K562 (cell line): ENCODE measurements at regions not wholly inside any gene's neighbourhood (a gene's known extent, or its start where the extent isn't known, plus 50 kb on each side); places are given as distances from the start of the nearest gene placed in this dataset.

ENCODE experiments used
- ATAC-seq: fragments of 200-7000 bp; cut with Tn5 transposase; 3 replicates; pipeline ENCODE4 v1.9.1; 2020; ENCODE audit warnings: moderate library complexity
- BruUV-seq: library from RNA; stranded (reverse); fragments of 400-500 nt; replicated peaks from 2 replicates; lab custom pipeline; 2021; lab: Mats Ljungman, UMichigan
- CTCF ChIA-PET: fragments of 300-600 bp; formaldehyde crosslinking; extraction: SDS; loops from one replicate; lab custom pipeline; 2021; ENCODE audit warnings: low intra/inter-chr PET ratio; lab: Yijun Ruan, JAX
- POLR2A ChIA-PET: fragments of 300-600, 350-650 bp; sonication (Branson Sonifier 250); formaldehyde crosslinking; extraction: SDS; loops from one replicate; lab custom pipeline; 2021; ENCODE audit warnings: antibody characterized with exemption, inconsistent platforms; lab: Yijun Ruan, JAX
- DNase-seq, 4 experiments: peaks; one replicate each; pipeline versions ENCODE4 v3.0.0 to v3.0.0-alpha.2; 2011 to 2018; ENCODE audit warnings: low spot score in 3 of 4, mixed read lengths in 3 of 4; ENCODE audit errors: extremely low read depth in 1 of 4
- FAIRE-seq: peaks from 2 replicates; lab custom pipeline; 2011; peaks lifted over from hg19 to GRCh38; lab: Jason Lieb, UNC
- H2AFZ ChIP-seq: 2 replicates; pipeline ENCODE4 v1.6.0; 2011; ENCODE audit warnings: low read depth, low read length, control low read depth, inconsistent platforms
- H3K27ac ChIP-seq: fragments of 200-600 bp; 3 replicates; pipeline ENCODE4 v1.8.0; 2011; ENCODE audit warnings: low read depth, mild to moderate bottlenecking, control low read depth, inconsistent platforms, low read length, moderate library complexity, mixed read lengths; ENCODE audit errors: extremely low read depth
- H3K27me3 ChIP-seq, 2 experiments: fragments of 300-600 bp in 1 of 2; 2 replicates in 1 of 2; 3 replicates in 1 of 2; pipeline versions ENCODE4 v1.6.0 to v1.8.0; 2011; ENCODE audit warnings: inconsistent platforms in 2 of 2, low read length in 2 of 2, mild to moderate bottlenecking in 1 of 2, mixed read lengths in 1 of 2, moderate library complexity in 1 of 2; ENCODE audit not compliant: control insufficient read depth in 2 of 2, insufficient read depth in 2 of 2
- H3K36me3 ChIP-seq: fragments of 300-600 bp; 3 replicates; pipeline ENCODE4 v1.8.0; 2011; ENCODE audit warnings: mild to moderate bottlenecking, low read length, inconsistent platforms; ENCODE audit not compliant: control insufficient read depth, insufficient read depth
- H3K4me1 ChIP-seq, 2 experiments: fragments of 200-600 bp in 1 of 2; replicated peaks in 1 of 2; 2 replicates in 1 of 2; 3 replicates in 1 of 2; pipeline versions ENCODE4 v1.5.1 to v1.8.0; 2011; ENCODE audit warnings: inconsistent platforms in 2 of 2, low read length in 2 of 2, mild to moderate bottlenecking in 1 of 2, mixed read lengths in 1 of 2, moderate library complexity in 1 of 2; ENCODE audit not compliant: control insufficient read depth in 2 of 2, insufficient read depth in 2 of 2
- H3K4me2 ChIP-seq: 2 replicates; pipeline ENCODE4 v1.6.1; 2011; ENCODE audit warnings: low read length, control low read depth, inconsistent platforms, mixed read lengths; ENCODE audit not compliant: insufficient read depth
- H3K4me3 ChIP-seq: fragments of 200-600 bp; sonication (generic), shearing (Covaris generic); 2 replicates; pipeline ENCODE4 v1.5.1; 2016; ENCODE audit warnings: control low read depth, inconsistent platforms
- H3K79me2 ChIP-seq: fragments of 200-600 bp; 3 replicates; pipeline ENCODE4 v1.8.0; 2011; ENCODE audit warnings: low read length, inconsistent platforms; ENCODE audit not compliant: control insufficient read depth, insufficient read depth
- H3K9ac ChIP-seq, 2 experiments: 2 replicates each; pipeline versions ENCODE4 v1.6.0 to v1.6.1; 2011; ENCODE audit warnings: low read depth in 2 of 2, low read length in 2 of 2, control low read depth in 1 of 2, inconsistent platforms in 1 of 2, mild to moderate bottlenecking in 1 of 2, mixed read lengths in 1 of 2; ENCODE audit not compliant: insufficient read depth in 1 of 2
- H3K9me1 ChIP-seq: one replicate; pipeline ENCODE4 v1.6.0; 2011; ENCODE audit warnings: inconsistent platforms, mild to moderate bottlenecking, low read length, moderate library complexity; ENCODE audit not compliant: control insufficient read depth, insufficient read depth
- H3K9me3 ChIP-seq: replicated peaks from 2 replicates; pipeline ENCODE4 v1.5.1; 2011; ENCODE audit warnings: low read depth, low read length, inconsistent platforms; ENCODE audit not compliant: control insufficient read depth, insufficient read depth
- H4K20me1 ChIP-seq: replicated peaks from 2 replicates; pipeline ENCODE4 v1.6.1; 2011; ENCODE audit warnings: low read length, inconsistent platforms, mixed read lengths; ENCODE audit not compliant: control insufficient read depth, insufficient read depth
- ADNP ChIP-seq: fragments of 200-800 bp; sonication (Bioruptor generic); IDR thresholded peaks from 2 replicates; pipeline ENCODE4 v1.6.1; 2016; ENCODE audit warnings: missing genetic modification characterization, missing compliant biosample characterization
- ESRRA ChIP-seq: fragments of 450-650 bp; IDR thresholded peaks from 2 replicates; pipeline ENCODE4 v1.6.1; 2014; ENCODE audit warnings: low read depth, mild to moderate bottlenecking, moderate library complexity, borderline replicate concordance
- EWSR1 ChIP-seq: fragments of 450-650 bp; IDR thresholded peaks from 2 replicates; pipeline ENCODE4 v1.6.1; 2018; ENCODE audit warnings: borderline replicate concordance, mild to moderate bottlenecking, low read depth, moderate library complexity; ENCODE audit not compliant: partially characterized antibody
- WGBS: fragments of 100-300 bp; shearing (Covaris generic); methylation state at CpG from one replicate; pipeline ENCODE4 v1.1.6; 2016; ENCODE audit warnings: low coverage, mixed read lengths; ENCODE audit not compliant: insufficient coverage; ENCODE audit errors: missing lambda C conversion rate; 5-methylcytosine and 5-hydroxymethylcytosine counted together
- in situ Hi-C: fragments of 300-500 bp; cut with MboI; formaldehyde crosslinking; loops from 4 replicates; pipeline ENCODE4 v1.15.0; 2018; ENCODE audit warnings: inconsistent platforms, mixed read lengths
- intact Hi-C: fragments of 100-400 bp; cut with micrococcal nuclease; formaldehyde crosslinking; loops from 2 replicates; pipeline ENCODE4 v1.14.2; 2022
- TF ChIP-seq, protein P1 (sequence below): fragments of 450-650 bp; IDR thresholded peaks from 2 replicates; pipeline ENCODE4 v1.6.1; 2017; ENCODE audit warnings: antibody characterized with exemption, mild to moderate bottlenecking

- Histone ChIP-seq H3K79me2 (no peaks in the 10 kb centered on the region), H3K27me3 (peaks cover 0 to 4% of the 10 kb centered on the region in 2 experiments; a peak in 1 of 5 replicates), H3K36me3 (no peaks in the 10 kb centered on the region), H3K9me3 (no peaks in the 10 kb centered on the region), H3K9ac (peak overlapping the region in 1 of 2 experiments; percentile 71; a peak in 1 of 4 replicates), H3K9me1 (no peaks in the 10 kb centered on the region), H3K27ac (no peak overlapping the region), H3K4me3 (no peak overlapping the region), H3K4me1 (peaks cover 0 to 36% of the 10 kb centered on the region in 2 experiments; a peak in 2 of 5 replicates), H4K20me1 (no peaks in the 10 kb centered on the region), H2AFZ (no peak overlapping the region), H3K4me2 (no peak overlapping the region)
- ChIA-PET POLR2A (interaction anchor here (1.0 to 1.5 kb wide), 3 partner anchors 9 to 46 kb away, joined by 3 to 7 read pairs (median 5); no protein-coding TSS in a partner anchor), CTCF (no interaction called here)
- FAIRE-seq (no peak), DNase-seq (no peak), ATAC-seq (no peak)
- TF ChIP-seq ADNP (tag), result no peak
- WGBS, result 50% methylated on average over 2 of the region's 4 CpGs
- intact Hi-C loops, result loop anchor here (10.0 kb wide), 1 partner anchor 45 kb away; no protein-coding TSS in a partner anchor
- in situ Hi-C loops, result no loop called here
- no TSS peak for BruUV-seq
These were observed 61.4 kb downstream of the C9orf50 start for GRCh38 chr9:129559506-129559881.

- no peak overlapping the region for H2AFZ ChIP-seq
- H3K4me3 ChIP-seq, result no peak overlapping the region
- no peaks in the 10 kb centered on the region for H3K79me2 ChIP-seq
- FAIRE-seq (no peak), DNase-seq (no peak), ATAC-seq (no peak; the same call in 2 of the 3 replicates)
- no peaks in the 10 kb centered on the region for H3K9me1 ChIP-seq
- ChIA-PET POLR2A (interaction anchor here (1.0 to 1.5 kb wide), 3 partner anchors 8 to 47 kb away, joined by 3 to 7 read pairs (median 5); no protein-coding TSS in a partner anchor), CTCF (no interaction called here)
- no peak overlapping the region for H3K4me2 ChIP-seq
- 59% methylated on average over 16 of the region's 21 CpGs for WGBS
- peak overlapping the region in 1 of 2 experiments; percentile 40; a peak in 2 of 4 replicates for H3K9ac ChIP-seq
- in situ Hi-C loops (no loop called here), intact Hi-C loops (loop anchor here (10.0 kb wide), 1 partner anchor 46 kb away; no protein-coding TSS in a partner anchor)
- H4K20me1 ChIP-seq, result no peaks in the 10 kb centered on the region
- peaks cover 0 to 5% of the 10 kb centered on the region in 2 experiments; a peak in 1 of 5 replicates for H3K27me3 ChIP-seq
- H3K4me1 ChIP-seq, result peaks cover 0 to 36% of the 10 kb centered on the region in 2 experiments; a peak in 2 of 5 replicates
- H3K9me3 ChIP-seq, result no peaks in the 10 kb centered on the region
- H3K36me3 ChIP-seq, result no peaks in the 10 kb centered on the region
- BruUV-seq, result no TSS peak
- TF ChIP-seq EWSR1 (no peak), ESRRA (peak; percentile 72)
- TF ChIP-seq, protein P1, sequence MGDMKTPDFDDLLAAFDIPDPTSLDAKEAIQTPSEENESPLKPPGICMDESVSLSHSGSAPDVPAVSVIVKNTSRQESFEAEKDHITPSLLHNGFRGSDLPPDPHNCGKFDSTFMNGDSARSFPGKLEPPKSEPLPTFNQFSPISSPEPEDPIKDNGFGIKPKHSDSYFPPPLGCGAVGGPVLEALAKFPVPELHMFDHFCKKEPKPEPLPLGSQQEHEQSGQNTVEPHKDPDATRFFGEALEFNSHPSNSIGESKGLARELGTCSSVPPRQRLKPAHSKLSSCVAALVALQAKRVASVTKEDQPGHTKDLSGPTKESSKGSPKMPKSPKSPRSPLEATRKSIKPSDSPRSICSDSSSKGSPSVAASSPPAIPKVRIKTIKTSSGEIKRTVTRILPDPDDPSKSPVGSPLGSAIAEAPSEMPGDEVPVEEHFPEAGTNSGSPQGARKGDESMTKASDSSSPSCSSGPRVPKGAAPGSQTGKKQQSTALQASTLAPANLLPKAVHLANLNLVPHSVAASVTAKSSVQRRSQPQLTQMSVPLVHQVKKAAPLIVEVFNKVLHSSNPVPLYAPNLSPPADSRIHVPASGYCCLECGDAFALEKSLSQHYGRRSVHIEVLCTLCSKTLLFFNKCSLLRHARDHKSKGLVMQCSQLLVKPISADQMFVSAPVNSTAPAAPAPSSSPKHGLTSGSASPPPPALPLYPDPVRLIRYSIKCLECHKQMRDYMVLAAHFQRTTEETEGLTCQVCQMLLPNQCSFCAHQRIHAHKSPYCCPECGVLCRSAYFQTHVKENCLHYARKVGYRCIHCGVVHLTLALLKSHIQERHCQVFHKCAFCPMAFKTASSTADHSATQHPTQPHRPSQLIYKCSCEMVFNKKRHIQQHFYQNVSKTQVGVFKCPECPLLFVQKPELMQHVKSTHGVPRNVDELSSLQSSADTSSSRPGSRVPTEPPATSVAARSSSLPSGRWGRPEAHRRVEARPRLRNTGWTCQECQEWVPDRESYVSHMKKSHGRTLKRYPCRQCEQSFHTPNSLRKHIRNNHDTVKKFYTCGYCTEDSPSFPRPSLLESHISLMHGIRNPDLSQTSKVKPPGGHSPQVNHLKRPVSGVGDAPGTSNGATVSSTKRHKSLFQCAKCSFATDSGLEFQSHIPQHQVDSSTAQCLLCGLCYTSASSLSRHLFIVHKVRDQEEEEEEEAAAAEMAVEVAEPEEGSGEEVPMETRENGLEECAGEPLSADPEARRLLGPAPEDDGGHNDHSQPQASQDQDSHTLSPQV, result no peak
- no peak overlapping the region for H3K27ac ChIP-seq
These were observed 62.1 kb downstream of the C9orf50 start for GRCh38 chr9:129558551-129559505.
